ENCODE measurements at regions not wholly inside any gene's neighbourhood (a gene's known extent, or its start where the extent isn't known, plus 50 kb on each side); places are given as distances from the start of the nearest gene placed in this dataset.

DNA sequence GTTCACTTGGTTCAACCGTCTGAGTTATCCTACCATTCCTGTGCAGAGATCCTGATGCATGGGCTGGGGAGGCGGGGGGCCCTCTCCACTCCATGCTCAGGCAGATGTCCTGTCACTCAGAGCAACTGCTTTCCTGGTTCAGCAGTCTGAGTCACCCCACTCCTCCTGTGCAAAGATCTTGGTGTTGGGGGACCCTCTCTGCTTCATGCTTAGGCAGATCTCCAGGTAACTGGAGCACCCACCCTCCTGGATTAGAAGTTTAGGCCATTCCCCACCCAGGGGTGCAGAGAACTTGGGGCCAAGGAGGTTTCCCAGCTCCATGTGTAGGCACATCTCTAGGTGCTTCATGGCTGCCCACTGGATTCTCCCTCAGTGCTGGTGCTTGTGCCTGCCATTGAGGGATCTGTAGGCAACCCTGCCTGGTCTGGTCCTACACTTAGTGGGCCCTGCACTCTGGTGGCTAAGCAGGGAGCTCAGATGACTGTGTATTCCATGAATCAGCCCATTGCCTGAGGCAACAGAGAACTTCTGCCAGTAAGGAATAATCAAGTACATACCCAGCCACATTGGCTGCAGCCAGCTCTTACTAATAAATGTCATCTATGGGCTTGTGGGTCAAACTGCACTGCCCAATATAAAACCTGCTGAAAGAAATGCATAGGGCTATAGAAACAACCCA, 465.4 kb upstream of the THBS1 start:
- no peak for DNase-seq (ENCODE audit: extremely low spot score)
- ChIA-PET CTCF (interaction anchor here (1.4 kb wide), 1 partner anchor 10 kb away, joined by 5 read pairs; no protein-coding TSS in a partner anchor), POLR2A (no interaction called here)
- TF ChIP-seq CTCF (IDR thresholded peaks at IDR 0.05; ENCODE audit: control extremely low read depth, extremely low read depth, low read depth, missing control alignments), result no peak

DNA sequence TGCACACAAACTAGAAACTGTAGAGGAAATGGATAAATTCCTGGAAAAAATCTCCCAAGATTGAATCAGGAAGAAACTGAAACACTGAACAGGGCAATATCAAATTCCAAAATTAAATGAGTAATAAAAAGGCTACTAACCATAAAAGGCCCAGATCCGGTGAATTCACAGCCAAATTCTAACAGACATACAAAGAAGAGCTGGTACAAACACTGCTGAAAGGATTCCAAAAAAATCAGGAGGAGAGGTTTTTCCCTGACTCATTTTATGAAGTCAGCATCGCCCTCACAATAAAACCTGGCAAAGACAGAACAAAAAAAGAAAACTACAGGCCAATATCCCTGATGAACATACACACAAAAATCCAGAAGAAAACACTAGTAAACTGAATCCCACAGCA, 462.4 kb upstream of the THBS1 start:
- TF ChIP-seq CTCF (IDR thresholded peaks at IDR 0.05; ENCODE audit: control extremely low read depth, extremely low read depth, low read depth, missing control alignments), result no peak
- CTCF ChIA-PET, result interaction anchor here (1.2 kb wide), 1 partner anchor 12 kb away, joined by 3 read pairs; no protein-coding TSS in a partner anchor
- POLR2A ChIA-PET, result no interaction called here
- DNase-seq (ENCODE audit: extremely low spot score), result no peak

DNA sequence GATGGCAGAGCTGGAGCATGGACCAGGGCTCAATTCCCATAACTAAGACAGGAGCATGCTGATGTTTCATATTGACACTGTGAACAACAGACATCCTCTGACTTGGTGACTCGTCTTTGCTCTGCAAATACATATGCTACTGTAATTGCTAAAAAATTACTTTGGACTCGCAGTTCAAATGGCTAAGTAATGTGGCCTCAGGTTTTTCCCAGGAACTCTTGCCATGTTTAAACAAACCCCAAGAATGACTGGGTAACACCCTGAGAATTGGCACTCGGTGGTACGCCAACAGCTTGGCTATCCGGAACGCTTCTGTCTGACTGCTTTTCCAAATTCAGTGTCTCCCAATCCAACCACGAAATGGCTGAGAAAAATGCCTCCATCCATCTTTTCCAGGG, 456.7 kb upstream of the THBS1 start:
- CTCF ChIA-PET, result interaction anchor here (1.5 to 1.7 kb wide), 2 partner anchors 110 to 456 kb away, joined by 5 to 11 read pairs; partner anchors contain the start of gene THBS1
- TF ChIP-seq CTCF (IDR thresholded peaks at IDR 0.05; ENCODE audit: control extremely low read depth, extremely low read depth, low read depth, missing control alignments), result no peak

DNA sequence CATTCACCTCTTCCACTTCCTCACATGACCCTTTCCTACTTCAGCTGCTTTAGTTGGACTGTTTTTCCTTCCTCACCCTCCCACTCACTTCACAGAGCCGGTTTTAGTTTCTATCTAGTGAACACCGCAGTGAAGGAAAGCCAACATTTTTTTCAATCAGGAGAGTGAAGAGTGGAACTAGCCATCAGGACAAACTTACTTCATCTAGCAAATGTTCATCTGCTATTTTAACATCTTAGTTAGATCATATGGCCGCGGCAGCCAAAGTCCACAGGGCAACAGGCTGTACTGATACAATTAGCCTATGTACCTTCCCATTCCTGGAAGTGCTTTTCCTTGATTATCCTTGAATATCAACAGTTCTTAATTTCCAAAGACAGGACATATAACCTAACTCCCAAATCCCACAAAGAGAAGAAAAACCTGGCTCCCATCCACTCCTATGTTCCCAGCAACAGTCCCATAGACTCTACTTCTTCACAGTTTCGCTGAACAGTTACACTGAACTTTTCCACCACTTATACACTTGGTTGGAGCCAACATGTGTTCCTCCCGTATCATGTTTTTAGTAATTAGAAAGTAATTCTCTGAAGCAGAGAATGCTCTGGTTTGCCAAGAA, 456.2 kb upstream of the THBS1 start:
- ChIA-PET POLR2A (no interaction called here), CTCF (interaction anchor here (0.9 to 1.7 kb wide), 12 partner anchors 8 to 633 kb away, joined by 3 to 11 read pairs (median 4); partner anchors contain the start of gene THBS1)
- DNase-seq (ENCODE audit: extremely low spot score), result no peak
- TF ChIP-seq CTCF (IDR thresholded peaks at IDR 0.05; ENCODE audit: control extremely low read depth, extremely low read depth, low read depth, missing control alignments), result no peak

More for the DNA sequence above, 456.7 kb upstream of the THBS1 start:
- no peak for DNase-seq (ENCODE audit: extremely low spot score)
- POLR2A ChIA-PET, result no interaction called here

DNA sequence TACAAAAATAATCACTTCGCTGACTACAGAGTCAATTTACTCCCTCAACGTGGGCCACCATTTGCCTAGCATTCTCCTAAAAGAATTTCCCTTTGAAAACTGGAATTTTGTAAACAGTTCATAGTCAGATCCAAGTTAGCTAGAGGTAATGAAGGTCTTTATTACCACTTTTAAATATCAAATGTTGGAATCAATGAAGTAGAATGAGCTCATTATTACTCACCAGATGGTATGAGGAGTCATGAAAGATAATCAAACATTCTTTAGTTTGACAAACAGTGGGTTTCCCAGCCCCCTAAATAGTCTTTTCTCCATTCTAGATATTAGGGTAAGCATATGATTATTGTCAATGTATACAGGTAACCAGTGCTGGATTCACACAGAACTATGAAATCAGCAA, 455.7 kb upstream of the THBS1 start:
- ChIA-PET CTCF (interaction anchor here (0.9 to 1.7 kb wide), 12 partner anchors 9 to 633 kb away, joined by 3 to 11 read pairs (median 4); partner anchors contain the start of gene THBS1), POLR2A (no interaction called here)
- no peak for TF ChIP-seq CTCF (IDR thresholded peaks at IDR 0.05; ENCODE audit: control extremely low read depth, extremely low read depth, low read depth, missing control alignments)
- no peak for DNase-seq (ENCODE audit: extremely low spot score)

DNA sequence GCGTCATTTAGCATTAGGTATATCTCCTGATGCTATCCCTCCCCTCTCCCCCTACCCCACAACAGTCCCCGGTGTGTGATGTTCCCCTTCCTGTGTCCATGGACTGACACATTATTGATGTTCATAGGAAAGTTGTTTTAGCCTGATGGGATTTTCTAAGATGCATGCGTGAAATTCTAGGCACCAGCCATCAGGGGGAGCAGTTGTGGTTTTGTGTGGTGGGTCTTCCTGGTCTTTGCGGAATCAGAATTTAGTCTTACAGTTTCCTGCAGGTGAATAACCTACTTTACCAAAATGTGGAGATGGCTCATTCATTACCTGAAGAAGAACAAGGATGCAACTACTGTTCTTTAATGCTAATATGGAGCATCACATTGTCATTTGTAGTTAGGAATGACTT, 455.0 kb upstream of the THBS1 start:
- peak; percentile 64 for TF ChIP-seq CTCF (IDR thresholded peaks at IDR 0.05; ENCODE audit: control extremely low read depth, extremely low read depth, low read depth, missing control alignments)
- ChIA-PET CTCF (interaction anchor here (1.0 to 1.7 kb wide), 7 partner anchors 10 to 454 kb away, joined by 3 to 11 read pairs (median 4); partner anchors contain the start of gene THBS1), POLR2A (no interaction called here)
- peak; percentile 47 for DNase-seq (ENCODE audit: extremely low spot score)

Measured in GM10248 (cell line).